HUES64 (cell line): ENCODE measurements at regions not wholly inside any gene's neighbourhood (a gene's known extent, or its start where the extent isn't known, plus 50 kb on each side); places are given as distances from the start of the nearest gene placed in this dataset.

Experiments used
- H3K27ac ChIP-seq: 2 replicates; pipeline ENCODE4 v1.7.0; 2013; ENCODE audit warnings: low read depth, low read length, inconsistent platforms
- H3K27me3 ChIP-seq: 2 replicates; pipeline ENCODE4 v1.6.1; 2013; ENCODE audit warnings: mild to moderate bottlenecking, low read length; ENCODE audit not compliant: insufficient read depth
- H3K36me3 ChIP-seq: 2 replicates; pipeline ENCODE4 v1.6.1; 2013; ENCODE audit warnings: mild to moderate bottlenecking, low read length; ENCODE audit not compliant: insufficient read depth
- H3K4me1 ChIP-seq: 2 replicates; pipeline ENCODE4 v1.6.1; 2013; ENCODE audit warnings: mild to moderate bottlenecking, low read length, moderate library complexity; ENCODE audit not compliant: insufficient read depth
- H3K4me3 ChIP-seq: 2 replicates; pipeline ENCODE4 v1.5.1; 2013; ENCODE audit warnings: mild to moderate bottlenecking, low read length, moderate library complexity
- H3K9ac ChIP-seq: 2 replicates; pipeline ENCODE4 v1.6.1; 2013; ENCODE audit warnings: mild to moderate bottlenecking, low read depth, low read length
- H3K9me3 ChIP-seq: 2 replicates; pipeline ENCODE4 v1.6.1; 2013; ENCODE audit warnings: low read depth, low read length; ENCODE audit not compliant: insufficient read depth
- WGBS: fragments of 150-250, 120-280 bp; methylation state at CpG from one replicate; pipeline ENCODE4 v1.1.7; 2013; ENCODE audit warnings: missing lambda C conversion rate; 5-methylcytosine and 5-hydroxymethylcytosine counted together

GRCh38 chr4:8940792-8941491, 69.3 kb upstream of the HMX1 start:
- H3K27ac ChIP-seq: no peak overlapping the region
- H3K36me3 ChIP-seq: no peaks in the 10 kb centered on the region
- WGBS: 74% methylated on average over 21 of the region's 21 CpGs
- no peaks in the 10 kb centered on the region for H3K27me3 ChIP-seq
- H3K4me3 ChIP-seq: no peak overlapping the region
- H3K9ac ChIP-seq: no peak overlapping the region
- 0 out of 2 replicates have a peak, but pooled peaks cover 3% of the 10 kb centered on the region for H3K9me3 ChIP-seq
- peaks cover 3% of the 10 kb centered on the region; the same call in 1 of the 2 replicates for H3K4me1 ChIP-seq

- Histone ChIP-seq H3K9ac (no peak overlapping the region), H3K4me1 (peaks cover 3% of the 10 kb centered on the region; the same call in 1 of the 2 replicates), H3K9me3 (peaks cover 10% of the 10 kb centered on the region; the same call in 1 of the 2 replicates), H3K4me3 (peak overlapping the region; percentile 19), H3K27ac (no peak overlapping the region), H3K36me3 (no peaks in the 10 kb centered on the region), H3K27me3 (no peaks in the 10 kb centered on the region)
- 75% methylated on average over 32 of the region's 32 CpGs for WGBS
Observed at GRCh38 chr4:8939840-8940742, 68.5 kb upstream of the HMX1 start.

- Histone ChIP-seq H3K9me3 (peaks cover 14% of the 10 kb centered on the region), H3K36me3 (no peaks in the 10 kb centered on the region), H3K27me3 (no peaks in the 10 kb centered on the region), H3K9ac (no peak overlapping the region), H3K27ac (no peak overlapping the region), H3K4me3 (peak overlapping the region; percentile 19), H3K4me1 (peaks cover 3% of the 10 kb centered on the region; the same call in 1 of the 2 replicates)
- 61% methylated on average over 15 of the region's 15 CpGs for WGBS
Observed at GRCh38 chr4:8939160-8939839, 67.7 kb upstream of the HMX1 start.

- Histone ChIP-seq H3K9me3 (peaks cover 19% of the 10 kb centered on the region), H3K27ac (no peak overlapping the region), H3K4me3 (no peak overlapping the region), H3K27me3 (no peaks in the 10 kb centered on the region), H3K4me1 (peaks cover 3% of the 10 kb centered on the region; the same call in 1 of the 2 replicates), H3K9ac (no peak overlapping the region), H3K36me3 (no peaks in the 10 kb centered on the region)
- 84% methylated on average over 5 of the region's 5 CpGs for WGBS
Observed at GRCh38 chr4:8938623-8939022, 67.0 kb upstream of the HMX1 start.

- WGBS: 84% methylated on average over 8 of the region's 8 CpGs
- peaks cover 3% of the 10 kb centered on the region; the same call in 1 of the 2 replicates for H3K4me1 ChIP-seq
- no peaks in the 10 kb centered on the region for H3K36me3 ChIP-seq
- peaks cover 24% of the 10 kb centered on the region for H3K9me3 ChIP-seq
- H3K9ac ChIP-seq: no peak overlapping the region
- no peak overlapping the region for H3K4me3 ChIP-seq
- H3K27me3 ChIP-seq: no peaks in the 10 kb centered on the region
- no peak overlapping the region for H3K27ac ChIP-seq
Observed at GRCh38 chr4:8938137-8938536, 66.5 kb upstream of the HMX1 start.

- peaks cover 51% of the 10 kb centered on the region for H3K9me3 ChIP-seq
- no peak overlapping the region for H3K4me3 ChIP-seq
- H3K4me1 ChIP-seq: no peaks in the 10 kb centered on the region
- WGBS: 36% methylated on average over 1 of the region's 1 CpG
- H3K27ac ChIP-seq: no peak overlapping the region
- no peaks in the 10 kb centered on the region for H3K36me3 ChIP-seq
- H3K9ac ChIP-seq: no peak overlapping the region
- no peaks in the 10 kb centered on the region for H3K27me3 ChIP-seq
Observed at GRCh38 chr4:8932884-8933283, 61.2 kb upstream of the HMX1 start.

GRCh38 chr4:8928074-8928473, 56.4 kb upstream of the HMX1 start:
- H3K4me3 ChIP-seq: no peak overlapping the region
- H3K9ac ChIP-seq: no peak overlapping the region
- H3K9me3 ChIP-seq: peaks cover 39% of the 10 kb centered on the region
- no peaks in the 10 kb centered on the region for H3K36me3 ChIP-seq
- no peaks in the 10 kb centered on the region for H3K27me3 ChIP-seq
- WGBS: 53% methylated on average over 1 of the region's 1 CpG
- no peak overlapping the region for H3K27ac ChIP-seq
- no peaks in the 10 kb centered on the region for H3K4me1 ChIP-seq

GRCh38 chr4:8922481-8922880, 50.8 kb upstream of the HMX1 start:
- peaks cover 16% of the 10 kb centered on the region; the same call in 1 of the 2 replicates for H3K9me3 ChIP-seq
- H3K4me1 ChIP-seq: no peaks in the 10 kb centered on the region
- WGBS: 38% methylated on average over 1 of the region's 1 CpG
- H3K4me3 ChIP-seq: no peak overlapping the region
- H3K27me3 ChIP-seq: peaks cover 9% of the 10 kb centered on the region
- no peaks in the 10 kb centered on the region for H3K36me3 ChIP-seq
- no peak overlapping the region for H3K9ac ChIP-seq
- no peak overlapping the region for H3K27ac ChIP-seq

- Histone ChIP-seq H3K4me3 (no peak overlapping the region), H3K27me3 (peaks cover 9% of the 10 kb centered on the region), H3K36me3 (no peaks in the 10 kb centered on the region), H3K27ac (no peak overlapping the region), H3K9ac (no peak overlapping the region), H3K9me3 (peaks cover 16% of the 10 kb centered on the region; the same call in 1 of the 2 replicates), H3K4me1 (no peaks in the 10 kb centered on the region)
- WGBS: 84% methylated on average over 3 of the region's 3 CpGs
Observed at GRCh38 chr4:8921465-8921864, 49.8 kb upstream of the HMX1 start.
